H9 (cell line): ENCODE measurements at regions not wholly inside any gene's neighbourhood (a gene's known extent, or its start where the extent isn't known, plus 50 kb on each side); places are given as distances from the start of the nearest gene placed in this dataset.

ENCODE experiments used
- DNase-seq: peaks from one replicate; pipeline ENCODE4 v3.0.0-alpha.2; 2017
- H2AFZ ChIP-seq: one replicate; pipeline ENCODE4 v1.6.1; 2013; ENCODE audit warnings: mild to moderate bottlenecking, low read length, control low read depth, moderate library complexity
- H2AK5ac ChIP-seq: 2 replicates; pipeline ENCODE4 v1.6.1; 2013; ENCODE audit warnings: low read length, control low read depth, mixed read lengths; ENCODE audit not compliant: insufficient read length
- H2BK120ac ChIP-seq: one replicate; pipeline ENCODE4 v1.6.1; 2013; ENCODE audit warnings: low read depth, mild to moderate bottlenecking, low read length, control low read depth, inconsistent platforms; ENCODE audit not compliant: poor library complexity, severe bottlenecking
- H2BK12ac ChIP-seq: 2 replicates; pipeline ENCODE4 v1.6.1; 2013; ENCODE audit warnings: low read length, control low read depth, mixed read lengths, low read depth; ENCODE audit not compliant: insufficient read length
- H2BK15ac ChIP-seq: 2 replicates; pipeline ENCODE4 v1.6.1; 2013; ENCODE audit warnings: low read depth, low read length, control low read depth
- H2BK20ac ChIP-seq: one replicate; pipeline ENCODE4 v1.6.1; 2013; ENCODE audit warnings: low read depth, mild to moderate bottlenecking, low read length, control low read depth, inconsistent platforms; ENCODE audit not compliant: poor library complexity, severe bottlenecking
- H2BK5ac ChIP-seq: 2 replicates; pipeline ENCODE4 v1.6.1; 2013; ENCODE audit warnings: low read length, control low read depth, mixed read lengths; ENCODE audit not compliant: insufficient read length
- H3K14ac ChIP-seq: 2 replicates; pipeline ENCODE4 v1.6.1; 2013; ENCODE audit warnings: low read length, control low read depth; ENCODE audit not compliant: insufficient read depth
- H3K18ac ChIP-seq: 2 replicates; pipeline ENCODE4 v1.6.1; 2013; ENCODE audit warnings: low read depth, mild to moderate bottlenecking, mixed read lengths, low read length, control low read depth; ENCODE audit not compliant: insufficient read length
- H3K23ac ChIP-seq: 2 replicates; pipeline ENCODE4 v1.6.1; 2013; ENCODE audit warnings: low read length, control low read depth, mixed read lengths, low read depth; ENCODE audit not compliant: insufficient read length
- H3K23me2 ChIP-seq: 2 replicates; pipeline ENCODE4 v1.6.1; 2013; ENCODE audit warnings: low read depth, mild to moderate bottlenecking, mixed read lengths, low read length, control low read depth; ENCODE audit not compliant: insufficient read length, poor library complexity, severe bottlenecking
- H3K27ac ChIP-seq: 2 replicates; pipeline ENCODE4 v1.5.1; 2013; ENCODE audit warnings: low read length, control low read depth, mixed read lengths, low read depth; ENCODE audit not compliant: insufficient read length
- H3K27me3 ChIP-seq: 2 replicates; pipeline ENCODE4 v1.6.1; 2013; ENCODE audit warnings: low read length, control low read depth, inconsistent platforms; ENCODE audit not compliant: insufficient read depth
- H3K4ac ChIP-seq: 2 replicates; pipeline ENCODE4 v1.6.1; 2013; ENCODE audit warnings: low read depth, mild to moderate bottlenecking, control low read depth, inconsistent platforms, low read length, moderate library complexity
- H3K4me1 ChIP-seq: 2 replicates; pipeline ENCODE4 v1.6.1; 2013; ENCODE audit warnings: low read length, control low read depth, inconsistent platforms; ENCODE audit not compliant: insufficient read depth
- H3K4me2 ChIP-seq: 2 replicates; pipeline ENCODE4 v1.6.1; 2013; ENCODE audit warnings: low read length, control low read depth, mixed read lengths; ENCODE audit not compliant: insufficient read length, insufficient read depth
- H3K56ac ChIP-seq: 2 replicates; pipeline ENCODE4 v1.6.1; 2013; ENCODE audit warnings: low read depth, mild to moderate bottlenecking, mixed read lengths, low read length, control low read depth; ENCODE audit not compliant: insufficient read length
- H3K79me1 ChIP-seq: 2 replicates; pipeline ENCODE4 v1.6.1; 2013; ENCODE audit warnings: low read depth, mild to moderate bottlenecking, moderate library complexity, low read length, control low read depth, inconsistent platforms; ENCODE audit not compliant: insufficient read depth, poor library complexity, severe bottlenecking
- H3K79me2 ChIP-seq: 2 replicates; pipeline ENCODE4 v1.6.1; 2013; ENCODE audit warnings: low read length, control low read depth, inconsistent platforms; ENCODE audit not compliant: insufficient read depth
- H3K9ac ChIP-seq: 2 replicates; pipeline ENCODE4 v1.6.1; 2013; ENCODE audit warnings: low read length, control low read depth, mixed read lengths; ENCODE audit not compliant: insufficient read length; ENCODE audit errors: extremely low read depth
- H3K9me3 ChIP-seq: one replicate; pipeline ENCODE4 v1.6.1; 2013; ENCODE audit warnings: low read depth, low read length, inconsistent platforms; ENCODE audit not compliant: control insufficient read depth
- H3T11ph ChIP-seq: one replicate; pipeline ENCODE4 v1.6.1; 2013; ENCODE audit warnings: mild to moderate bottlenecking, low read length, control low read depth, inconsistent platforms
- H4K20me1 ChIP-seq: one replicate; pipeline ENCODE4 v1.6.1; 2013; ENCODE audit not compliant: control insufficient read depth, insufficient read length, insufficient read depth
- H4K5ac ChIP-seq: 2 replicates; pipeline ENCODE4 v1.6.1; 2013; ENCODE audit warnings: low read depth, mild to moderate bottlenecking, mixed read lengths, low read length, control low read depth; ENCODE audit not compliant: insufficient read length
- H4K8ac ChIP-seq: replicated peaks from 2 replicates; pipeline ENCODE4 v1.6.1; 2013; ENCODE audit warnings: low read length, control low read depth, mixed read lengths, low read depth; ENCODE audit not compliant: insufficient read length
- H4K91ac ChIP-seq: 2 replicates; pipeline ENCODE4 v1.6.1; 2013; ENCODE audit warnings: low read depth, mild to moderate bottlenecking, moderate library complexity, mixed read lengths, low read length, control low read depth; ENCODE audit not compliant: insufficient read length
- H3K27ac Mint-ChIP-seq, 3 experiments: 2 replicates in 2 of 3; 3 replicates in 1 of 3; pipeline ENCODE4 v1.8.0; 2020 to 2021; ENCODE audit warnings: mixed read lengths in 3 of 3, mild to moderate bottlenecking in 1 of 3, moderate library complexity in 1 of 3
- H3K27me3 Mint-ChIP-seq: 2 replicates; pipeline ENCODE4 v1.8.0; 2021; ENCODE audit warnings: low read depth, mild to moderate bottlenecking, moderate library complexity, mixed read lengths
- H3K36me3 Mint-ChIP-seq, 3 experiments: 2 replicates in 2 of 3; 3 replicates in 1 of 3; pipeline ENCODE4 v1.8.0; 2020 to 2021; ENCODE audit warnings: low read depth in 3 of 3, mixed read lengths in 3 of 3; ENCODE audit not compliant: insufficient read depth in 1 of 3
- H3K4me1 Mint-ChIP-seq, 2 experiments: 2 replicates each; pipeline ENCODE4 v1.8.0; 2020; ENCODE audit warnings: mixed read lengths in 2 of 2
- H3K4me3 Mint-ChIP-seq, 2 experiments: 2 replicates in 1 of 2; 3 replicates in 1 of 2; pipeline ENCODE4 v1.8.0; 2020 to 2021; ENCODE audit warnings: mild to moderate bottlenecking in 2 of 2, mixed read lengths in 2 of 2, moderate library complexity in 1 of 2
- H3K9me3 Mint-ChIP-seq, 2 experiments: 2 replicates in 1 of 2; 3 replicates in 1 of 2; pipeline ENCODE4 v1.8.0; 2020; ENCODE audit warnings: mild to moderate bottlenecking in 2 of 2, mixed read lengths in 2 of 2, moderate library complexity in 1 of 2
- WGBS: extraction: QIAGEN DNeasy Blood & Tissue Kit; methylation state at CpG from one replicate; pipeline ENCODE4 v1.1.7; 2013; ENCODE audit warnings: missing lambda C conversion rate, low lambda C conversion rate, mixed read lengths; ENCODE audit not compliant: insufficient read length; ENCODE audit errors: extremely low coverage; 5-methylcytosine and 5-hydroxymethylcytosine counted together
- TF ChIP-seq, protein P1 (sequence below): fragments of 200-600 bp; sonication (generic); conservative IDR thresholded peaks from 3 replicates; pipeline ENCODE4 v1.8.0; 2021; ENCODE audit warnings: antibody characterized with exemption, mild to moderate bottlenecking

- Histone ChIP-seq H2AFZ (no peak overlapping the region), H4K8ac (no peak overlapping the region), H3K4me1 (no peaks in the 10 kb centered on the region), H3K79me2 (no peaks in the 10 kb centered on the region), H3K79me1 (no peaks in the 10 kb centered on the region), H3K4me2 (no peak overlapping the region), H4K5ac (no peak overlapping the region), H2BK120ac (no peak overlapping the region), H4K91ac (no peak overlapping the region), H3K27ac (no peak overlapping the region), H2BK15ac (no peak overlapping the region), H2BK5ac (no peak overlapping the region), H3K18ac (no peak overlapping the region), H2AK5ac (no peak overlapping the region), H3K9ac (no peak overlapping the region), H2BK12ac (no peak overlapping the region), H3K23ac (no peak overlapping the region), H3K4ac (no peak overlapping the region), H3K27me3 (no peaks in the 10 kb centered on the region), H2BK20ac (no peak overlapping the region), H3K9me3 (no peaks in the 10 kb centered on the region), H3T11ph (no peak overlapping the region), H3K56ac (no peak overlapping the region), H3K23me2 (no peaks in the 10 kb centered on the region), H4K20me1 (no peaks in the 10 kb centered on the region), H3K14ac (no peak overlapping the region)
- H3K27me3 Mint-ChIP-seq, result peaks cover 9% of the 10 kb centered on the region
- H3K9me3 Mint-ChIP-seq, result no peaks in the 10 kb centered on the region
- no peaks in the 10 kb centered on the region for H3K36me3 Mint-ChIP-seq
- H3K4me1 Mint-ChIP-seq, result peaks cover 6 to 7% of the 10 kb centered on the region in 2 experiments; a peak in 3 of 4 replicates
- WGBS, result no CpG with 5 or more reads among the region's 1 CpG
- no peak for DNase-seq
- no peak overlapping the region for H3K4me3 Mint-ChIP-seq
- H3K27ac Mint-ChIP-seq, result no peak overlapping the region
- TF ChIP-seq, protein P1, sequence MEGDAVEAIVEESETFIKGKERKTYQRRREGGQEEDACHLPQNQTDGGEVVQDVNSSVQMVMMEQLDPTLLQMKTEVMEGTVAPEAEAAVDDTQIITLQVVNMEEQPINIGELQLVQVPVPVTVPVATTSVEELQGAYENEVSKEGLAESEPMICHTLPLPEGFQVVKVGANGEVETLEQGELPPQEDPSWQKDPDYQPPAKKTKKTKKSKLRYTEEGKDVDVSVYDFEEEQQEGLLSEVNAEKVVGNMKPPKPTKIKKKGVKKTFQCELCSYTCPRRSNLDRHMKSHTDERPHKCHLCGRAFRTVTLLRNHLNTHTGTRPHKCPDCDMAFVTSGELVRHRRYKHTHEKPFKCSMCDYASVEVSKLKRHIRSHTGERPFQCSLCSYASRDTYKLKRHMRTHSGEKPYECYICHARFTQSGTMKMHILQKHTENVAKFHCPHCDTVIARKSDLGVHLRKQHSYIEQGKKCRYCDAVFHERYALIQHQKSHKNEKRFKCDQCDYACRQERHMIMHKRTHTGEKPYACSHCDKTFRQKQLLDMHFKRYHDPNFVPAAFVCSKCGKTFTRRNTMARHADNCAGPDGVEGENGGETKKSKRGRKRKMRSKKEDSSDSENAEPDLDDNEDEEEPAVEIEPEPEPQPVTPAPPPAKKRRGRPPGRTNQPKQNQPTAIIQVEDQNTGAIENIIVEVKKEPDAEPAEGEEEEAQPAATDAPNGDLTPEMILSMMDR, result no peak
These were observed 139.7 kb upstream of the PCGF5 start for GRCh38 chr10:91080776-91081175.
